Spleen (tissue), 11 donors: ENCODE measurements at regions not wholly inside any gene's neighbourhood (a gene's known extent, or its start where the extent isn't known, plus 50 kb on each side); places are given as distances from the start of the nearest gene placed in this dataset.

Experiments used
- DNase-seq: peaks from one replicate; pipeline ENCODE4 v3.0.0-alpha.2; 2020
- H3K27ac ChIP-seq, 8 donors: fragments of 200-600 bp; sonication (generic) in 7 of 8; 1 replicate in 4 of 8; 2 replicates in 4 of 8; pipeline versions ENCODE4 v1.5.0 to v1.8.0; 2016 to 2021; ENCODE audit warnings: inconsistent platforms in 4 of 8, mild to moderate bottlenecking in 4 of 8, moderate library complexity in 1 of 8
- H3K27me3 ChIP-seq, 7 donors: fragments of 200-600 bp; sonication (generic) in 6 of 7; replicated peaks in 1 of 7; 1 replicate in 4 of 7; 2 replicates in 3 of 7; pipeline versions ENCODE4 v1.5.0 to v1.8.0; 2016 to 2021; ENCODE audit warnings: inconsistent platforms in 3 of 7, mild to moderate bottlenecking in 1 of 7
- H3K36me3 ChIP-seq, 6 donors: fragments of 200-600 bp; sonication (generic) in 5 of 6; 1 replicate in 4 of 6; 2 replicates in 2 of 6; pipeline versions ENCODE4 v1.5.0 to v1.8.0; 2016 to 2021; ENCODE audit warnings: inconsistent platforms in 2 of 6
- H3K4me1 ChIP-seq, 6 donors: fragments of 200-600 bp; sonication (generic) in 5 of 6; 1 replicate in 3 of 6; 2 replicates in 3 of 6; pipeline versions ENCODE4 v1.5.0 to v1.8.0; 2016 to 2021; ENCODE audit warnings: inconsistent platforms in 3 of 6
- H3K4me3 ChIP-seq, 8 donors: fragments of 200-600 bp; sonication (generic) in 7 of 8; 1 replicate in 4 of 8; 2 replicates in 4 of 8; pipeline versions ENCODE4 v1.5.0 to v1.8.0; 2016 to 2021; ENCODE audit warnings: inconsistent platforms in 4 of 8, mild to moderate bottlenecking in 4 of 8, moderate library complexity in 2 of 8
- H3K9me3 ChIP-seq, 8 donors: fragments of 200-600 bp; sonication (generic) in 7 of 8; 1 replicate in 4 of 8; 2 replicates in 4 of 8; pipeline versions ENCODE4 v1.5.0 to v1.8.0; 2016 to 2021; ENCODE audit warnings: inconsistent platforms in 4 of 8
- POLR2A ChIP-seq, 3 donors: fragments of 450-650 bp; IDR thresholded peaks; one replicate each; pipeline ENCODE4 v1.5.1; 2017; ENCODE audit warnings: antibody characterized with exemption in 3 of 3, mild to moderate bottlenecking in 1 of 3
- POLR2AphosphoS5 ChIP-seq, 3 donors: sonication (generic); formaldehyde crosslinking; IDR thresholded peaks; one replicate each; pipeline ENCODE4 v1.5.1; 2017; ENCODE audit warnings: antibody characterized with exemption in 3 of 3
- WGBS, 5 donors: extraction: QIAGEN DNeasy Blood & Tissue Kit in 3 of 5; methylation state at CpG; one replicate each; pipeline versions ENCODE4 v1.1.5 to v1.1.7; 2013 to 2018; 5-methylcytosine and 5-hydroxymethylcytosine counted together
- intact Hi-C: fragments of 100-400 bp; cut with DNase I; formaldehyde crosslinking; loops from one replicate; pipeline ENCODE4 v1.15.0; 2023; ENCODE audit warnings: low total_unique reads
- TF ChIP-seq, protein P1 (sequence below), 11 experiments: fragments of 200-600 bp in 7 of 11; fragments of 450-650 bp in 4 of 11; sonication (generic) in 4 of 11; IDR thresholded peaks in 8 of 11; conservative IDR thresholded peaks in 3 of 11; 1 replicate in 7 of 11; 2 replicates in 4 of 11; pipeline versions ENCODE4 v1.4.0 to v1.8.0; 2016 to 2021; ENCODE audit warnings: antibody characterized with exemption in 11 of 11, inconsistent platforms in 4 of 11, mild to moderate bottlenecking in 1 of 11
- donor health status: healthy with polysubstance abuse.
- donor health status: DM: no; HTN: no; CAD: no; lungs with moderate emphysema.
- donor health status: DM: no; HTN: no; CAD: no.
- donor health status: Bipolar disorder and iron deficiency.
- donor health status: healthy.
- donor health status: DM: no; HTN: no; CAD: no.
- donor health status: DM: yes; HTN: yes; CAD: no.

DNA sequence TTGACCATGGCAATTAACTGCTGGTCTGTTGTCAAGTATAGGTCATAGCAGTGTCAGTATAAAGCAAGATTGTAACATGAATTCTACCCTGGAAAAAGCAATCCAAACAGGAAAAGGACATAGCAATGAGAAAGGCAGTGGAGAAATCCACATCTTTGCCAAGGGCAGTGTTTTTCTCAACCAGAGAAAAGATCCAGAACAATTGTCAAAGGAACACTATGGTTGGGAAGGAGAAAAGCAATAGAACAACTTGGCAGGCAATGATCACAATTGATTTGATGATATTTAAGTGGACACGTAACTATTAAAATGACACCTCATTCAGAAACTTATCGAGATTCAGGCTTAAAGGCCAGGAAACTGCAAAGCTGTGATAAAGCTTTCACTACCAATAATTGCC, 271.1 kb downstream of the DIPK2A start:
- DNase-seq = no peak
- Histone ChIP-seq H3K4me3 (no peak overlapping the region), H3K4me1 (no peaks in the 10 kb centered on the region), H3K36me3 (no peaks in the 10 kb centered on the region), H3K27me3 (no peaks in the 10 kb centered on the region), H3K27ac (no peak overlapping the region), H3K9me3 (no peaks in the 10 kb centered on the region)
- WGBS, 5 donors = 39 to 56% (median 48%) methylated on average over 2 of the region's 2 CpGs
- TF ChIP-seq POLR2A (IDR thresholded peaks at IDR 0.05) (no peak), POLR2AphosphoS5 (IDR thresholded peaks at IDR 0.05) (no peak)
- TF ChIP-seq, protein P1, sequence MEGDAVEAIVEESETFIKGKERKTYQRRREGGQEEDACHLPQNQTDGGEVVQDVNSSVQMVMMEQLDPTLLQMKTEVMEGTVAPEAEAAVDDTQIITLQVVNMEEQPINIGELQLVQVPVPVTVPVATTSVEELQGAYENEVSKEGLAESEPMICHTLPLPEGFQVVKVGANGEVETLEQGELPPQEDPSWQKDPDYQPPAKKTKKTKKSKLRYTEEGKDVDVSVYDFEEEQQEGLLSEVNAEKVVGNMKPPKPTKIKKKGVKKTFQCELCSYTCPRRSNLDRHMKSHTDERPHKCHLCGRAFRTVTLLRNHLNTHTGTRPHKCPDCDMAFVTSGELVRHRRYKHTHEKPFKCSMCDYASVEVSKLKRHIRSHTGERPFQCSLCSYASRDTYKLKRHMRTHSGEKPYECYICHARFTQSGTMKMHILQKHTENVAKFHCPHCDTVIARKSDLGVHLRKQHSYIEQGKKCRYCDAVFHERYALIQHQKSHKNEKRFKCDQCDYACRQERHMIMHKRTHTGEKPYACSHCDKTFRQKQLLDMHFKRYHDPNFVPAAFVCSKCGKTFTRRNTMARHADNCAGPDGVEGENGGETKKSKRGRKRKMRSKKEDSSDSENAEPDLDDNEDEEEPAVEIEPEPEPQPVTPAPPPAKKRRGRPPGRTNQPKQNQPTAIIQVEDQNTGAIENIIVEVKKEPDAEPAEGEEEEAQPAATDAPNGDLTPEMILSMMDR (IDR thresholded peaks at IDR 0.05 in 8 of 11, conservative IDR thresholded peaks at IDR 0.05 in 3 of 11) = no peak
- intact Hi-C loops = no loop called here

DNA sequence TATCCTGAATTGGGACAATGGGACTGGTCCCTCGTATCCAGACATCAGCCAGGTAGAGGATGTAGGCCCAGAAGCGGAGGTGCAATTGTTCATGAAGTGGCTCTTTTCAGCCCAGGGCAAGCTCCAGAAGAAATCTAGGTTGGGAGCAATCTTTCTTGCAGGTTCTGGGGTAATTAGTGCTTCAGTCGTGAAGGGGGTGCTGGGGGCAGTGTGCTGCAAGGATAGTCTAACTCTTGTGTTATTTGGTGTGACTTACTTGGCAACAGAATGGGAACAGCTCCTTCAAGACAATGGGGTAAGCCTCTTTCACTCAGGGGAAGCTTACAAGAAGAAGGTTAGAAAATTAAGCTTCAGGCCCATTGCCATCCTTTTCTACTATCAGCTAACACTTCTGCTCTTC, 273.0 kb downstream of the DIPK2A start:
- Histone ChIP-seq H3K4me1 (no peaks in the 10 kb centered on the region), H3K4me3 (no peak overlapping the region), H3K27ac (no peak overlapping the region), H3K27me3 (no peaks in the 10 kb centered on the region), H3K36me3 (no peaks in the 10 kb centered on the region), H3K9me3 (no peaks in the 10 kb centered on the region)
- no peak for DNase-seq
- 72 to 83% (median 75%) methylated on average over 3 of the region's 3 CpGs for WGBS, 5 donors
- TF ChIP-seq POLR2A (IDR thresholded peaks at IDR 0.05) (no peak), POLR2AphosphoS5 (IDR thresholded peaks at IDR 0.05) (no peak)
- TF ChIP-seq, protein P1 (IDR thresholded peaks at IDR 0.05 in 8 of 11, conservative IDR thresholded peaks at IDR 0.05 in 3 of 11) = no peak
- intact Hi-C loops = no loop called here

- no peaks in the 10 kb centered on the region for H3K4me1 ChIP-seq
- 44 to 59% (median 52%) methylated on average over 3 of the region's 3 CpGs for WGBS, 5 donors
Observed at GRCh38 chr3:144252896-144253295, 281.3 kb downstream of the DIPK2A start.

GRCh38 chr3:144257381-144257780, 285.8 kb downstream of the DIPK2A start:
- no peaks in the 10 kb centered on the region for H3K27me3 ChIP-seq
- TF ChIP-seq POLR2A (IDR thresholded peaks at IDR 0.05) = no peak
- no peak for TF ChIP-seq POLR2AphosphoS5 (IDR thresholded peaks at IDR 0.05)
- intact Hi-C loops = no loop called here

More at GRCh38 chr3:144252896-144253295, 281.3 kb downstream of the DIPK2A start:
- DNase-seq = no peak
- H3K27ac ChIP-seq = no peak overlapping the region
- intact Hi-C loops = no loop called here
- no peaks in the 10 kb centered on the region for H3K27me3 ChIP-seq
- H3K4me3 ChIP-seq = no peak overlapping the region
- H3K9me3 ChIP-seq = no peaks in the 10 kb centered on the region
- no peak for TF ChIP-seq POLR2AphosphoS5 (IDR thresholded peaks at IDR 0.05)
- TF ChIP-seq, protein P1 (IDR thresholded peaks at IDR 0.05 in 8 of 11, conservative IDR thresholded peaks at IDR 0.05 in 3 of 11) = no peak
- H3K36me3 ChIP-seq = no peaks in the 10 kb centered on the region

DNA sequence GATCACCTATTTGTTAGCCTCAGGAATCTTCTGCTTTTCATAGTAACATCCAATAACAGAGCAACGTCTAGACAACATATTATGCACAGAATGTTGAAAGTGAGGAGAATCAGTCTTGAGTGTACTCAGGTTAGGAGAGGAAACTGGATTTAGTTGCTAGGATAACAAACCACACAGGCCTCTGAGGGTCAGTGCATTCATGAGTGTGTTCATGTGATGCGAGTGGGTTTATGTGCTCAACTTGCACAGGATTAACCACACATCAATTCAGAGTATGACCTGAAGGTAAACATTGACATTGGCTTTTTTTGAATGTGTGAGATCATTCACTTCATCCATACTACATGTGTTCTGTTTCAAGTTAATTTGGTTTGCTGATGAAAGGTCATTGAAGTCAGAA, 287.6 kb downstream of the DIPK2A start:
- no peak for TF ChIP-seq POLR2AphosphoS5 (IDR thresholded peaks at IDR 0.05)
- TF ChIP-seq POLR2A (IDR thresholded peaks at IDR 0.05) = no peak
- TF ChIP-seq, protein P1 (IDR thresholded peaks at IDR 0.05 in 8 of 11, conservative IDR thresholded peaks at IDR 0.05 in 3 of 11) = no peak
- H3K4me1 ChIP-seq = no peaks in the 10 kb centered on the region
- H3K4me3 ChIP-seq = no peak overlapping the region
- intact Hi-C loops = no loop called here
- DNase-seq = no peak
- no peaks in the 10 kb centered on the region for H3K36me3 ChIP-seq
- no peak overlapping the region for H3K27ac ChIP-seq
- H3K27me3 ChIP-seq = no peaks in the 10 kb centered on the region
- no peaks in the 10 kb centered on the region for H3K9me3 ChIP-seq
- WGBS, 5 donors = 78 to 93% (median 87%) methylated on average over 2 of the region's 2 CpGs

More at GRCh38 chr3:144257381-144257780, 285.8 kb downstream of the DIPK2A start:
- Histone ChIP-seq H3K36me3 (no peaks in the 10 kb centered on the region), H3K9me3 (no peaks in the 10 kb centered on the region), H3K4me1 (no peaks in the 10 kb centered on the region), H3K4me3 (no peak overlapping the region), H3K27ac (no peak overlapping the region)
- WGBS, 5 donors = 52 to 86% (median 80%) methylated on average over 2 of the region's 2 CpGs
- DNase-seq = no peak
